Neural cell (in vitro differentiated cells): ENCODE measurements at regions not wholly inside any gene's neighbourhood (a gene's known extent, or its start where the extent isn't known, plus 50 kb on each side); places are given as distances from the start of the nearest gene placed in this dataset.

ENCODE experiments used
- H2AFZ ChIP-seq: fragments of 200-600, 300-800 bp; sonication (generic), shearing (Covaris generic); 2 replicates; pipeline ENCODE4 v1.6.0; 2014; ENCODE audit warnings: low read depth, mild to moderate bottlenecking, antibody characterized with exemption, low read length, moderate library complexity
- H3F3A ChIP-seq: fragments of 200-600 bp; shearing (Covaris generic); 2 replicates; pipeline ENCODE4 v1.6.1; 2016; ENCODE audit warnings: mild to moderate bottlenecking, moderate library complexity, mixed read lengths, antibody characterized with exemption, low read length; ENCODE audit not compliant: insufficient read depth, poor library complexity, severe bottlenecking
- H3K27ac ChIP-seq: fragments of 200-600, 300-800 bp; sonication (generic), shearing (Covaris generic); 2 replicates; pipeline ENCODE4 v1.5.1; 2014; ENCODE audit warnings: mild to moderate bottlenecking, low read length, moderate library complexity
- H3K27me3 ChIP-seq: fragments of 300-800, 200-600 bp; sonication (generic), shearing (Covaris generic); 2 replicates; pipeline ENCODE4 v1.6.0; 2014; ENCODE audit warnings: mild to moderate bottlenecking, low read depth, low read length, moderate library complexity; ENCODE audit not compliant: insufficient read depth
- H3K36me3 ChIP-seq: fragments of 300-800, 200-600 bp; sonication (generic), shearing (Covaris generic); 2 replicates; pipeline ENCODE4 v1.5.1; 2014; ENCODE audit warnings: mild to moderate bottlenecking, antibody characterized with exemption, low read length, moderate library complexity; ENCODE audit not compliant: insufficient read depth
- H3K4me2 ChIP-seq: fragments of 300-800, 200-600 bp; sonication (generic), shearing (Covaris generic); 2 replicates; pipeline ENCODE4 v1.6.0; 2014; ENCODE audit warnings: mild to moderate bottlenecking, low read length
- H3K4me3 ChIP-seq: fragments of 300-800, 200-600 bp; sonication (generic), shearing (Covaris generic); 2 replicates; pipeline ENCODE4 v1.5.1; 2014; ENCODE audit warnings: mild to moderate bottlenecking, low read length, moderate library complexity
- H3K79me2 ChIP-seq: fragments of 200-600 bp; shearing (Covaris generic); replicated peaks from 2 replicates; pipeline ENCODE4 v1.6.0; 2014; ENCODE audit warnings: mild to moderate bottlenecking, low read length, moderate library complexity; ENCODE audit not compliant: insufficient read depth
- H3K9ac ChIP-seq: fragments of 300-800, 200-600 bp; sonication (generic), shearing (Covaris generic); 2 replicates; pipeline ENCODE4 v1.6.1; 2016; ENCODE audit warnings: mild to moderate bottlenecking, low read length, mixed read lengths
- H3K9me2 ChIP-seq: fragments of 200-600 bp; shearing (Covaris generic); 2 replicates; pipeline ENCODE4 v1.6.1; 2016; ENCODE audit warnings: mild to moderate bottlenecking, low read length, mixed read lengths; ENCODE audit not compliant: insufficient read depth
- H3K9me3 ChIP-seq: fragments of 200-600, 300-800 bp; sonication (generic), shearing (Covaris generic); 2 replicates; pipeline ENCODE4 v1.6.1; 2016; ENCODE audit warnings: mild to moderate bottlenecking, mixed run types, low read length, moderate library complexity, mixed read lengths
- H4K20me1 ChIP-seq: fragments of 200-600 bp; shearing (Covaris generic); 2 replicates; pipeline ENCODE4 v1.6.1; 2016; ENCODE audit warnings: mild to moderate bottlenecking, mixed run types; ENCODE audit not compliant: insufficient read depth
- EP300 ChIP-seq: fragments of 450-650 bp; conservative IDR thresholded peaks from 2 replicates; pipeline ENCODE4 v1.6.1; 2014; ENCODE audit warnings: antibody characterized with exemption, mild to moderate bottlenecking, moderate library complexity; ENCODE audit not compliant: poor library complexity, severe bottlenecking
- EZH2 ChIP-seq: fragments of 200-600, 300-800 bp; shearing (Covaris generic), sonication (generic); IDR thresholded peaks from 2 replicates; pipeline ENCODE4 v1.6.1; 2014; ENCODE audit warnings: antibody characterized with exemption, low read length, borderline replicate concordance, mild to moderate bottlenecking; ENCODE audit not compliant: insufficient read depth, poor library complexity, severe bottlenecking
- MXI1 ChIP-seq: fragments of 450-650 bp; conservative IDR thresholded peaks from 2 replicates; pipeline ENCODE4 v1.6.1; 2014; ENCODE audit warnings: antibody characterized with exemption, mild to moderate bottlenecking; ENCODE audit not compliant: poor library complexity, severe bottlenecking
- POLR2AphosphoS5 ChIP-seq: IDR thresholded peaks from 2 replicates; pipeline ENCODE4 v1.6.1; 2012
- RAD21 ChIP-seq: fragments of 450-650 bp; conservative IDR thresholded peaks from 2 replicates; pipeline ENCODE4 v1.6.1; 2014; ENCODE audit warnings: antibody characterized with exemption, mild to moderate bottlenecking, moderate library complexity
- TAF1 ChIP-seq: IDR thresholded peaks from 2 replicates; pipeline ENCODE4 v1.6.1; 2012; ENCODE audit warnings: low read depth
- TF ChIP-seq, protein P1 (sequence below): IDR thresholded peaks from 2 replicates; pipeline ENCODE4 v1.6.1; 2012; ENCODE audit warnings: borderline replicate concordance
- TF ChIP-seq, protein P2 (sequence below): fragments of 450-650 bp; IDR thresholded peaks from 2 replicates; pipeline ENCODE4 v1.5.1; 2014; ENCODE audit warnings: antibody characterized with exemption, mild to moderate bottlenecking, moderate library complexity; ENCODE audit not compliant: poor library complexity, severe bottlenecking

DNA sequence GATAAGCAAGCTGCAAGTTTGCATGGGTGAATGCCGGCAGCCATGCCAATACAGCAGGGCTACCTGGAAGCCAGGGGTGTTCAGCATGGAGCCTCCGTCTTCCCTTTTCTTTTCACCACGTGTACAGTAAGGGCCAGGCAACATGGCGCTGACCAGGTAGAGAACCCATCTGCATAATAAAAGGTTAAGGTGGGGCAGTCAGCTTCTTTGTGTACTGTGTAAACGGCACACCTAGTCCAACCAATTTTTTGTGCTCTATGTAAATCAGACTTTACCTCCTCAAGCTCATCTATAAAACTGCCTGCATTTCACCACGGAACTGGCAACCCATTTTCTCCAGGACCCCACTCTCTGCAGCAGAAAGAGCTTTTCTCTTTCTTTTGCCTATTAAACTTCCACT, 286.8 kb upstream of the VCX3A start:
- H2AFZ ChIP-seq, result no peak overlapping the region
- no peak overlapping the region for H3K27ac ChIP-seq
- H4K20me1 ChIP-seq, result no peaks in the 10 kb centered on the region
- H3K4me2 ChIP-seq, result no peak overlapping the region
- H3K79me2 ChIP-seq, result no peaks in the 10 kb centered on the region
- no peaks in the 10 kb centered on the region for H3K36me3 ChIP-seq
- H3K9me2 ChIP-seq, result no peaks in the 10 kb centered on the region
- H3K9ac ChIP-seq, result no peak overlapping the region
- no peaks in the 10 kb centered on the region for H3K27me3 ChIP-seq
- H3K4me3 ChIP-seq, result no peak overlapping the region
- TF ChIP-seq EZH2, result no peak
- TF ChIP-seq, protein P1, sequence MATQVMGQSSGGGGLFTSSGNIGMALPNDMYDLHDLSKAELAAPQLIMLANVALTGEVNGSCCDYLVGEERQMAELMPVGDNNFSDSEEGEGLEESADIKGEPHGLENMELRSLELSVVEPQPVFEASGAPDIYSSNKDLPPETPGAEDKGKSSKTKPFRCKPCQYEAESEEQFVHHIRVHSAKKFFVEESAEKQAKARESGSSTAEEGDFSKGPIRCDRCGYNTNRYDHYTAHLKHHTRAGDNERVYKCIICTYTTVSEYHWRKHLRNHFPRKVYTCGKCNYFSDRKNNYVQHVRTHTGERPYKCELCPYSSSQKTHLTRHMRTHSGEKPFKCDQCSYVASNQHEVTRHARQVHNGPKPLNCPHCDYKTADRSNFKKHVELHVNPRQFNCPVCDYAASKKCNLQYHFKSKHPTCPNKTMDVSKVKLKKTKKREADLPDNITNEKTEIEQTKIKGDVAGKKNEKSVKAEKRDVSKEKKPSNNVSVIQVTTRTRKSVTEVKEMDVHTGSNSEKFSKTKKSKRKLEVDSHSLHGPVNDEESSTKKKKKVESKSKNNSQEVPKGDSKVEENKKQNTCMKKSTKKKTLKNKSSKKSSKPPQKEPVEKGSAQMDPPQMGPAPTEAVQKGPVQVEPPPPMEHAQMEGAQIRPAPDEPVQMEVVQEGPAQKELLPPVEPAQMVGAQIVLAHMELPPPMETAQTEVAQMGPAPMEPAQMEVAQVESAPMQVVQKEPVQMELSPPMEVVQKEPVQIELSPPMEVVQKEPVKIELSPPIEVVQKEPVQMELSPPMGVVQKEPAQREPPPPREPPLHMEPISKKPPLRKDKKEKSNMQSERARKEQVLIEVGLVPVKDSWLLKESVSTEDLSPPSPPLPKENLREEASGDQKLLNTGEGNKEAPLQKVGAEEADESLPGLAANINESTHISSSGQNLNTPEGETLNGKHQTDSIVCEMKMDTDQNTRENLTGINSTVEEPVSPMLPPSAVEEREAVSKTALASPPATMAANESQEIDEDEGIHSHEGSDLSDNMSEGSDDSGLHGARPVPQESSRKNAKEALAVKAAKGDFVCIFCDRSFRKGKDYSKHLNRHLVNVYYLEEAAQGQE, result no peak
- TF ChIP-seq POLR2AphosphoS5, result no peak
- no peak for TF ChIP-seq RAD21
- TF ChIP-seq TAF1, result no peak
- TF ChIP-seq EP300, result no peak
- no peak for TF ChIP-seq MXI1
- H3K9me3 ChIP-seq, result no peaks in the 10 kb centered on the region
- no peaks in the 10 kb centered on the region for H3F3A ChIP-seq

DNA sequence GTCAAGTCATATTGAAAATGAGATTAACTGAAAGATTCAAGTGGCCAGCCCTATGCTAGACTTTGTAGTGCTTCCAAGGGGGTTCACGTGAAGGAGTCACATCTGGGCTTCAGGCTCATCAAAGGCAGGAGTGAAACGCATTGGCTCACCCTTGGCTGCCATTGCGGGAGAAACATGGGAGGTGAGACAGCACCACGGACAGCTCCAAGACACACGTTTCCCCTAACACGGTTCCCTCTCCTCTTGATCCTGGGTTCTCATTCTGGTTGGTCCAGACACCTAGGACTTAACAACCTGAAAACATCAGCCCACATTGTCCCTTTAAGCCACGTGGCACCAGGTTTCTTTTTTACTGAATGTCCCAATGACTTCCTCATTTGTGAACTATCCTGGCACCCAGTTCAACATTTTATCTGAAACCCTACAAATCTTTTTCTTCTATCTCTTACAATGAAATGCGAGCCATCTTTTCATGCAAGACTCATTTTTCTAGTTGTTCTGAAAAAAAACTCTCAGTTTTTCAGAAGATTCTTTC, 279.0 kb upstream of the VCX3A start:
- TF ChIP-seq, protein P2, sequence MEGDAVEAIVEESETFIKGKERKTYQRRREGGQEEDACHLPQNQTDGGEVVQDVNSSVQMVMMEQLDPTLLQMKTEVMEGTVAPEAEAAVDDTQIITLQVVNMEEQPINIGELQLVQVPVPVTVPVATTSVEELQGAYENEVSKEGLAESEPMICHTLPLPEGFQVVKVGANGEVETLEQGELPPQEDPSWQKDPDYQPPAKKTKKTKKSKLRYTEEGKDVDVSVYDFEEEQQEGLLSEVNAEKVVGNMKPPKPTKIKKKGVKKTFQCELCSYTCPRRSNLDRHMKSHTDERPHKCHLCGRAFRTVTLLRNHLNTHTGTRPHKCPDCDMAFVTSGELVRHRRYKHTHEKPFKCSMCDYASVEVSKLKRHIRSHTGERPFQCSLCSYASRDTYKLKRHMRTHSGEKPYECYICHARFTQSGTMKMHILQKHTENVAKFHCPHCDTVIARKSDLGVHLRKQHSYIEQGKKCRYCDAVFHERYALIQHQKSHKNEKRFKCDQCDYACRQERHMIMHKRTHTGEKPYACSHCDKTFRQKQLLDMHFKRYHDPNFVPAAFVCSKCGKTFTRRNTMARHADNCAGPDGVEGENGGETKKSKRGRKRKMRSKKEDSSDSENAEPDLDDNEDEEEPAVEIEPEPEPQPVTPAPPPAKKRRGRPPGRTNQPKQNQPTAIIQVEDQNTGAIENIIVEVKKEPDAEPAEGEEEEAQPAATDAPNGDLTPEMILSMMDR, result no peak
- TF ChIP-seq EP300, result no peak
- Histone ChIP-seq H3K79me2 (no peaks in the 10 kb centered on the region), H3K9me3 (no peaks in the 10 kb centered on the region)

DNA sequence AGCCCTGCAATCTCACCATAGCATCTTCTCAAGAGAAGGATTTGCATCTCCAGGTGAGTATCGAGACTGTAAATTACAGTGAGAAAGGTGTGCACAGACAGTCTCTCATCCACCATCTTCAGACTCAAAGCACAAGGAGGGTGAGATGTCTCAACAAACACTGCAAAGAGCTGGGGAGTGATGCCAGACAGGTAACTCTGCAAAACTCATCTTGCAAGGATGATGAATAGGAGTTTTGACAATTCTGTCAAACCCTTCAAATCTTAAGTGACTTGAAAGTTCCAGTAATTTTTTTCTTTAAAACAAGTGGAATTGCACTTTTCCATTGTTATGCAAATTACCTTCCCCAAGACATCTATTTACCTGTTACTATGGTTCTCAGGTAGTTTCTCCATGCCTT, 277.2 kb upstream of the VCX3A start:
- no peaks in the 10 kb centered on the region for H3K9me2 ChIP-seq

More for the DNA sequence above, 279.0 kb upstream of the VCX3A start:
- Histone ChIP-seq H2AFZ (no peak overlapping the region), H3K27me3 (no peaks in the 10 kb centered on the region), H3K9me2 (no peaks in the 10 kb centered on the region), H3K4me3 (no peak overlapping the region), H3K36me3 (no peaks in the 10 kb centered on the region), H4K20me1 (no peaks in the 10 kb centered on the region), H3K27ac (no peak overlapping the region), H3K4me2 (no peak overlapping the region), H3F3A (no peaks in the 10 kb centered on the region), H3K9ac (no peak overlapping the region)

More for the DNA sequence above, 277.2 kb upstream of the VCX3A start:
- H3K4me2 ChIP-seq, result no peak overlapping the region
- TF ChIP-seq EP300, result peak; percentile 94
- TF ChIP-seq POLR2AphosphoS5, result peak; percentile 72
- TF ChIP-seq, protein P1, result peak; percentile 40
- peak; percentile 16 for TF ChIP-seq RAD21
- TF ChIP-seq, protein P2, result no peak
- no peaks in the 10 kb centered on the region for H3K9me3 ChIP-seq
- H3K36me3 ChIP-seq, result no peaks in the 10 kb centered on the region
- no peaks in the 10 kb centered on the region for H3F3A ChIP-seq
- no peak overlapping the region for H3K4me3 ChIP-seq
- H2AFZ ChIP-seq, result no peak overlapping the region
- no peaks in the 10 kb centered on the region for H3K79me2 ChIP-seq
- H3K27ac ChIP-seq, result peak overlapping the region; percentile 71
- no peaks in the 10 kb centered on the region for H4K20me1 ChIP-seq
- peak overlapping the region; percentile 16 for H3K9ac ChIP-seq
- H3K27me3 ChIP-seq, result no peaks in the 10 kb centered on the region
